ENCODE measurements at regions not wholly inside any gene's neighbourhood (a gene's known extent, or its start where the extent isn't known, plus 50 kb on each side); places are given as distances from the start of the nearest gene placed in this dataset.

DNA sequence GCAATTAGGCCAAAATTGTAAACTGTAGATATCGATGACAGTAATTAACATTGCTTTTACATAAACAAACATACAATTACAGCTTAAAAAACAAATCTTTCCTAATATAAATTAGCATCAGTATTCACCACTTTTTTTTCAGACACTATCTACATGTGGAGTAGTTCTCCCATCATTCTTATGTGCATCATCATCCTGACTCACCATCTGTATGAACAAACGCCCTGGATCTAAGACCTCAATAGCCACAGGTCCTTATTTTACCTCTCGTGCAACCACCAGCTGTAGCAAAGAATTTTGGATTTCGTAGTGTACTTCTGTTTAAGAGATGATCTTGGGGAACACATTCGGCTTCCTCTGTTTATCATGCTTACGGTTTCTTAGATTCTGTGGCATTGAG lies 551.9 kb upstream of the KIRREL3 start:
- Histone ChIP-seq H3K4me1 (no peaks in the 10 kb centered on the region), H3K9me3 (no peaks in the 10 kb centered on the region), H3K4me3 (no peak overlapping the region), H3K36me3 (no peaks in the 10 kb centered on the region), H3K27ac (no peak overlapping the region), H3K27me3 (no peaks in the 10 kb centered on the region)
- no peak for ATAC-seq
- intact Hi-C loops (cut with DNase I): no loop called here
- DNase-seq: no peak
- TF ChIP-seq, protein P1, sequence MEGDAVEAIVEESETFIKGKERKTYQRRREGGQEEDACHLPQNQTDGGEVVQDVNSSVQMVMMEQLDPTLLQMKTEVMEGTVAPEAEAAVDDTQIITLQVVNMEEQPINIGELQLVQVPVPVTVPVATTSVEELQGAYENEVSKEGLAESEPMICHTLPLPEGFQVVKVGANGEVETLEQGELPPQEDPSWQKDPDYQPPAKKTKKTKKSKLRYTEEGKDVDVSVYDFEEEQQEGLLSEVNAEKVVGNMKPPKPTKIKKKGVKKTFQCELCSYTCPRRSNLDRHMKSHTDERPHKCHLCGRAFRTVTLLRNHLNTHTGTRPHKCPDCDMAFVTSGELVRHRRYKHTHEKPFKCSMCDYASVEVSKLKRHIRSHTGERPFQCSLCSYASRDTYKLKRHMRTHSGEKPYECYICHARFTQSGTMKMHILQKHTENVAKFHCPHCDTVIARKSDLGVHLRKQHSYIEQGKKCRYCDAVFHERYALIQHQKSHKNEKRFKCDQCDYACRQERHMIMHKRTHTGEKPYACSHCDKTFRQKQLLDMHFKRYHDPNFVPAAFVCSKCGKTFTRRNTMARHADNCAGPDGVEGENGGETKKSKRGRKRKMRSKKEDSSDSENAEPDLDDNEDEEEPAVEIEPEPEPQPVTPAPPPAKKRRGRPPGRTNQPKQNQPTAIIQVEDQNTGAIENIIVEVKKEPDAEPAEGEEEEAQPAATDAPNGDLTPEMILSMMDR (IDR thresholded peaks at IDR 0.05): no peak

DNA sequence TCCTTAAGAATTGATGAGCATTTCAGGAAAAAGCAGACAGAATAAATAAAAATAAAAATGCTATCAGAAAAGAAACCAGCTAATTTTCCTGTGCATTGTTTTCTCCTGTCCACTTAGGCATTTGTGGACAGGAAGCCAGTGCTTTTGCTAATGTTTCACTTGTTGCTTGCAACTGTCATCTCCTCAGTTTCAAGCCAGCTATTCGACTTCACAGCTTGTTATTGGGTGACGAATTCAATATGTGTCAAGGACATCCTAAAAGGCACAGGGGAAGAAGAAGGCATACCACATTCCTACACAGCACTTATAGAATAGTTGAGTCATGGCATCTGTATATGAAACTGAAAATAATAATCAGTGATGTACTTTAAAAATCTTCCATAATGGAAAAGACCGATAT lies 530.6 kb upstream of the KIRREL3 start:
- TF ChIP-seq, protein P1 (IDR thresholded peaks at IDR 0.05): no peak
- intact Hi-C loops (cut with DNase I): no loop called here
- H3K27me3 ChIP-seq: no peaks in the 10 kb centered on the region
- no peak overlapping the region for H3K4me3 ChIP-seq
- no peaks in the 10 kb centered on the region for H3K9me3 ChIP-seq
- ATAC-seq (no peak), DNase-seq (no peak)
- H3K36me3 ChIP-seq: no peaks in the 10 kb centered on the region
- no peaks in the 10 kb centered on the region for H3K4me1 ChIP-seq
- no peak overlapping the region for H3K27ac ChIP-seq

DNA sequence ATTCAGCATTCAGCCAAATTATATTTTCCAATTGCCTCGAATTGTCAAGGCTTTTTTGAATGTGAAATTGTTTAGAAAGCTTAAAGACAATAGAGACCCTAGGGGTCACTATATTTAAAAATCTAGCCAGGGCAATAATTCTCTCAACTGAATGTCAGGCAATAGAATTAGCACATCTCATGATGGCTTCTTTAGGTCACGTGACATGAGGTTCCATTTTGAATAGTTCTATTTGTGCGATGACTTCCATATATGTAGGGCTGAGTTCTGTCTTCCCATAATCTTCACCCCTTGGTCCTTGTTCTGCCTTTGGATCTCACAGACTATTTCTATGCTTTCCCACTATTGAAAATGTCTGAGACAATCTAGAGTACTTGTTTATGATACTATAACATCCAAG lies 527.7 kb upstream of the KIRREL3 start:
- no peak for ATAC-seq
- H3K27ac ChIP-seq: no peak overlapping the region
- H3K36me3 ChIP-seq: no peaks in the 10 kb centered on the region
- TF ChIP-seq, protein P1 (IDR thresholded peaks at IDR 0.05): no peak
- no peaks in the 10 kb centered on the region for H3K9me3 ChIP-seq
- H3K27me3 ChIP-seq: no peaks in the 10 kb centered on the region
- no peaks in the 10 kb centered on the region for H3K4me1 ChIP-seq
- H3K4me3 ChIP-seq: no peak overlapping the region
- DNase-seq: no peak
- intact Hi-C loops (cut with DNase I): no loop called here

DNA sequence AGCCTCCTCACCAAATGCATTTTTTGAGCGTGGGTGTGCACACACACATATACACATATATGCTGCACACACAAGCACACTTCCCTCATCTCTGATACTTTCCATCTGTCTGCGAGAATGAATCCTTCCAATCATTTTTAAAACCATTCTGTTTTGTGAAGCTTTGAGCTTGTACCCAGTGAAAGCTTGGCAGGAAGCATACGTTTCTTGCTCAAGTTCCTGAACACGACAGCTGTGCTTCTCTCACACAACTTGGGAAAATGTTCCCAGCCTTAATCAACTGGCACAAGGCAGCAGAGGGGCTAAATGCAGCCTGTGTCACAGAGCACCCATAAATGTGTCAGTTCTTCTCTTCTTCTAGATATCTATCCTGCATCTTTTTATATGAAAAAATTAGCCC lies 524.0 kb upstream of the KIRREL3 start:
- Histone ChIP-seq H3K27me3 (no peaks in the 10 kb centered on the region), H3K4me1 (no peaks in the 10 kb centered on the region), H3K36me3 (no peaks in the 10 kb centered on the region), H3K9me3 (no peaks in the 10 kb centered on the region), H3K4me3 (no peak overlapping the region), H3K27ac (no peak overlapping the region)
- TF ChIP-seq, protein P1 (IDR thresholded peaks at IDR 0.05): no peak
- intact Hi-C loops (cut with DNase I): no loop called here
- ATAC-seq (no peak), DNase-seq (peak in 2 of 4 donors; percentile 8 to 30)

DNA sequence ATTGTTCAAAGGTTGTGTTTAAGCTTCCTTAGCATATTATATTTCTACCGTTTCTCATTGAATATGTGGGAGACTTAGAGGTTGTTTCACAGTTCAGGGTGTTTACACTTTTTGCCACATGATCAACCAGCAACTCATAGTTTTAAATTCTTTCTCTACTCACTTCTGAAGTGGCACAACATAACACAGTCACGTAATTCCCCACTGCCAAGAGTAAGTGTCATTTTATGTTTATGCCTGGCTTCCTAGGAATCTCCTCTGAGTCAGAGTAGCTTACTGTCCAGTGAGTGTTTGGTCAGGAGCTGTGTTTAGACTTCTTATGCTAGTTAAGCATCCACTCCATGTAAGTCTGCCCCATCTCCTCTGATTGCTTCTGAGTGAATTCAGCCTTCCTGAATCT lies 520.8 kb upstream of the KIRREL3 start:
- intact Hi-C loops (cut with DNase I): no loop called here
- TF ChIP-seq, protein P1 (IDR thresholded peaks at IDR 0.05): no peak
- DNase-seq: no peak
- Histone ChIP-seq H3K27me3 (no peaks in the 10 kb centered on the region), H3K4me1 (no peaks in the 10 kb centered on the region), H3K4me3 (no peak overlapping the region), H3K36me3 (no peaks in the 10 kb centered on the region), H3K9me3 (peaks cover 0 to 17% of the 10 kb centered on the region in 2 donors), H3K27ac (no peak overlapping the region)
- peak; percentile 21 for ATAC-seq
